K562 (cell line): ENCODE measurements at regions not wholly inside any gene's neighbourhood (a gene's known extent, or its start where the extent isn't known, plus 50 kb on each side); places are given as distances from the start of the nearest gene placed in this dataset.

Experiments
- ATF7 ChIP-seq: fragments of 450-650 bp; IDR thresholded peaks from 2 replicates; pipeline ENCODE4 v1.7.1; 2014; ENCODE audit warnings: mild to moderate bottlenecking, moderate library complexity
- CTCF ChIP-seq, 3 experiments: IDR thresholded peaks in 2 of 3; conservative IDR thresholded peaks in 1 of 3; 2 replicates each; pipeline ENCODE4 v1.5.1; 2011 to 2012; ENCODE audit warnings: low read length in 3 of 3, mild to moderate bottlenecking in 3 of 3, control low read depth in 2 of 3, improper control_type of control experiment in 1 of 3, inconsistent platforms in 1 of 3, low read depth in 1 of 3, mixed read lengths in 1 of 3, moderate library complexity in 1 of 3; ENCODE audit not compliant: insufficient read depth in 2 of 3
- GTF2A2 ChIP-seq: IDR thresholded peaks from 2 replicates; pipeline ENCODE4 v1.6.1; 2016; ENCODE audit warnings: mild to moderate bottlenecking, missing genetic modification characterization, missing compliant biosample characterization
- HMGN3 ChIP-seq: IDR thresholded peaks from 2 replicates; pipeline ENCODE4 v1.6.1; 2011; ENCODE audit warnings: borderline replicate concordance, low read depth, mild to moderate bottlenecking, mixed read lengths, low read length; ENCODE audit not compliant: insufficient read length; ENCODE audit errors: extremely low read depth
- IRF1 ChIP-seq: sonication (generic); formaldehyde crosslinking; IDR thresholded peaks from 2 replicates; pipeline ENCODE4 v1.8.0; 2022; ENCODE audit warnings: missing genetic modification reagents, mild to moderate bottlenecking, borderline replicate concordance
- MAFK ChIP-seq: IDR thresholded peaks from 2 replicates; pipeline ENCODE4 v1.6.1; 2011; ENCODE audit warnings: low read length, improper control_type of control experiment
- MEF2D ChIP-seq: conservative IDR thresholded peaks from 2 replicates; pipeline ENCODE4 v1.6.1; 2016; ENCODE audit warnings: low read depth, missing genetic modification characterization, missing compliant biosample characterization
- POLR2A ChIP-seq: fragments of 450-650 bp; conservative IDR thresholded peaks from 2 replicates; pipeline ENCODE4 v1.6.1; 2016
- POLR2AphosphoS2 ChIP-seq: IDR thresholded peaks from 2 replicates; pipeline ENCODE4 v1.6.1; 2012; ENCODE audit warnings: low read length, improper control_type of control experiment
- STAT5B ChIP-seq: fragments of 250-450 bp; sonication (Bioruptor Pico); IDR thresholded peaks from 2 replicates; pipeline ENCODE4 v1.8.0; 2021; ENCODE audit warnings: mild to moderate bottlenecking, inconsistent platforms
- TF ChIP-seq, protein P1 (sequence below): fragments of 250-450 bp; sonication (Bioruptor Pico); IDR thresholded peaks from 2 replicates; pipeline ENCODE4 v1.4.0; 2020; ENCODE audit warnings: mild to moderate bottlenecking
- TF ChIP-seq, protein P2 (sequence below): fragments of 250-450 bp; sonication (Bioruptor Pico); IDR thresholded peaks from 2 replicates; pipeline ENCODE4 v1.4.0; 2020; ENCODE audit warnings: mild to moderate bottlenecking, moderate library complexity

GRCh38 chr6:169861431-169862042, 110.1 kb downstream of the ERMARD start:
- TF ChIP-seq MEF2D (tag) (no peak), POLR2AphosphoS2 (no peak), POLR2A (no peak), IRF1 (CRISPR knock-in tag) (no peak), MAFK (no peak), CTCF (IDR thresholded peaks at IDR 0.05 in 2 of 3, conservative IDR thresholded peaks at IDR 0.05 in 1 of 3; ENCODE audit: insufficient read depth in 2 of 3, low read depth in 1 of 3, low read length in 3 of 3) (no peak), GTF2A2 (tag) (no peak), ATF7 (no peak), HMGN3 (no peak), STAT5B (CRISPR knock-in tag) (no peak)
- TF ChIP-seq, protein P1, sequence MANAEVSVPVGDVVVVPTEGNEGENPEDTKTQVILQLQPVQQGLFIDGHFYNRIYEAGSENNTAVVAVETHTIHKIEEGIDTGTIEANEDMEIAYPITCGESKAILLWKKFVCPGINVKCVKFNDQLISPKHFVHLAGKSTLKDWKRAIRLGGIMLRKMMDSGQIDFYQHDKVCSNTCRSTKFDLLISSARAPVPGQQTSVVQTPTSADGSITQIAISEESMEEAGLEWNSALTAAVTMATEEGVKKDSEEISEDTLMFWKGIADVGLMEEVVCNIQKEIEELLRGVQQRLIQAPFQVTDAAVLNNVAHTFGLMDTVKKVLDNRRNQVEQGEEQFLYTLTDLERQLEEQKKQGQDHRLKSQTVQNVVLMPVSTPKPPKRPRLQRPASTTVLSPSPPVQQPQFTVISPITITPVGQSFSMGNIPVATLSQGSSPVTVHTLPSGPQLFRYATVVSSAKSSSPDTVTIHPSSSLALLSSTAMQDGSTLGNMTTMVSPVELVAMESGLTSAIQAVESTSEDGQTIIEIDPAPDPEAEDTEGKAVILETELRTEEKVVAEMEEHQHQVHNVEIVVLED (CRISPR knock-in tag), result no peak
- TF ChIP-seq, protein P2, sequence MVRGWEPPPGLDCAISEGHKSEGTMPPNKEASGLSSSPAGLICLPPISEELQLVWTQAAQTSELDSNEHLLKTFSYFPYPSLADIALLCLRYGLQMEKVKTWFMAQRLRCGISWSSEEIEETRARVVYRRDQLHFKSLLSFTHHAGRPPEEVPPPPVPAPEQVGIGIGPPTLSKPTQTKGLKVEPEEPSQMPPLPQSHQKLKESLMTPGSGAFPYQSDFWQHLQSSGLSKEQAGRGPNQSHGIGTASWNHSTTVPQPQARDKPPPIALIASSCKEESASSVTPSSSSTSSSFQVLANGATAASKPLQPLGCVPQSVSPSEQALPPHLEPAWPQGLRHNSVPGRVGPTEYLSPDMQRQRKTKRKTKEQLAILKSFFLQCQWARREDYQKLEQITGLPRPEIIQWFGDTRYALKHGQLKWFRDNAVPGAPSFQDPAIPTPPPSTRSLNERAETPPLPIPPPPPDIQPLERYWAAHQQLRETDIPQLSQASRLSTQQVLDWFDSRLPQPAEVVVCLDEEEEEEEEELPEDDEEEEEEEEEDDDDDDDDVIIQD (CRISPR knock-in tag), result no peak
